CD8-positive, alpha-beta memory T cell (primary cell): ENCODE measurements at regions not wholly inside any gene's neighbourhood (a gene's known extent, or its start where the extent isn't known, plus 50 kb on each side); places are given as distances from the start of the nearest gene placed in this dataset.

Experiments
- CTCF ChIA-PET: fragments of 350-600 bp; sonication (Branson Sonifier 250); formaldehyde crosslinking; loops from one replicate; lab custom pipeline; 2021; ENCODE audit warnings: antibody characterized with exemption; lab: Charles Lee
- POLR2A ChIA-PET: fragments of 350-600 bp; sonication (Branson Sonifier 250); formaldehyde crosslinking; loops from one replicate; lab custom pipeline; 2021; ENCODE audit warnings: antibody characterized with exemption; lab: Charles Lee
- DNase-seq, 5 donors: peaks; one replicate each; pipeline versions ENCODE4 v3.0.0 to v3.0.0-alpha.2; 2020 to 2022; ENCODE audit warnings: mixed read lengths in 1 of 5
- H3K27ac ChIP-seq: one replicate; pipeline ENCODE4 v1.7.0; 2013; ENCODE audit warnings: low read depth, mild to moderate bottlenecking, low read length, moderate library complexity
- H3K27me3 ChIP-seq: 2 replicates; pipeline ENCODE4 v1.7.0; 2013; ENCODE audit warnings: low read length, mild to moderate bottlenecking; ENCODE audit not compliant: insufficient read depth, poor library complexity, severe bottlenecking
- H3K36me3 ChIP-seq: 2 replicates; pipeline ENCODE4 v1.7.0; 2013; ENCODE audit warnings: mild to moderate bottlenecking, low read length, moderate library complexity; ENCODE audit not compliant: insufficient read depth
- H3K4me1 ChIP-seq: 2 replicates; pipeline ENCODE4 v1.7.0; 2013; ENCODE audit warnings: mild to moderate bottlenecking, low read length, moderate library complexity; ENCODE audit not compliant: insufficient read depth
- H3K4me3 ChIP-seq: 2 replicates; pipeline ENCODE4 v1.7.0; 2013; ENCODE audit warnings: mild to moderate bottlenecking, low read length
- H3K9me3 ChIP-seq: 2 replicates; pipeline ENCODE4 v1.7.0; 2013; ENCODE audit warnings: mild to moderate bottlenecking, low read length
- H3K27ac Mint-ChIP-seq, 8 donors: one replicate each; pipeline ENCODE4 v1.8.0; 2020 to 2021; ENCODE audit warnings: mixed read lengths in 8 of 8, mild to moderate bottlenecking in 6 of 8, inconsistent platforms in 3 of 8, moderate library complexity in 3 of 8
- H3K27me3 Mint-ChIP-seq, 2 donors: one replicate each; pipeline ENCODE4 v1.8.0; 2020 to 2021; ENCODE audit warnings: mixed read lengths in 2 of 2, mild to moderate bottlenecking in 1 of 2, moderate library complexity in 1 of 2
- H3K36me3 Mint-ChIP-seq, 3 donors: one replicate each; pipeline ENCODE4 v1.8.0; 2020 to 2021; ENCODE audit warnings: mixed read lengths in 3 of 3, inconsistent platforms in 1 of 3, mild to moderate bottlenecking in 1 of 3
- H3K4me1 Mint-ChIP-seq, 3 donors: one replicate each; pipeline ENCODE4 v1.8.0; 2020 to 2021; ENCODE audit warnings: mixed read lengths in 3 of 3, inconsistent platforms in 1 of 3, mild to moderate bottlenecking in 1 of 3
- H3K4me3 Mint-ChIP-seq, 7 donors: one replicate each; pipeline ENCODE4 v1.8.0; 2020 to 2021; ENCODE audit warnings: mixed read lengths in 7 of 7, mild to moderate bottlenecking in 6 of 7, moderate library complexity in 4 of 7, inconsistent platforms in 2 of 7
- H3K9me3 Mint-ChIP-seq, 5 donors: one replicate each; pipeline ENCODE4 v1.8.0; 2020 to 2022; ENCODE audit warnings: mixed read lengths in 5 of 5, mild to moderate bottlenecking in 3 of 5, moderate library complexity in 2 of 5, inconsistent platforms in 1 of 5

DNA sequence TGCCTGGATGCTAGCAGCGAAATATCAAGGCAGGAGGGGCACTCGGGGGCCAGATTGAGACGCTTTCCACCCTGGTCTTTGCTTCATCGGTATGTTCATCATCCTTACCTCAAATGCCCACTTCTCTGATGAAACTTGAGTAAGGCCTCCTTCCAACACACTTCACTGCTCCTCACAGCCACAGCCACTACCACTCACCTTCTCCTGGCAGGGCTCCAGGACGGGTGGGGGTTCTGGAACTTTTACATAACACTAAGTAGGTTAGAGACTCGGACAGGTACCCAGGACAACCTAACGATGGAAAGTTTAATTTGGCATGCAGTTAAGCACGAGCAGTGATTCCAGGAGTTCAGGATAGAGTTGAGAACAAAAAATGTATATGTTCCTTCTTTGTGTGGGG is 73.9 kb upstream of the SPAG17 start:
- DNase-seq = no peak
- Histone ChIP-seq H3K36me3 (no peaks in the 10 kb centered on the region), H3K27ac (no peak overlapping the region), H3K4me3 (no peak overlapping the region), H3K9me3 (no peaks in the 10 kb centered on the region), H3K27me3 (no peaks in the 10 kb centered on the region), H3K4me1 (no peaks in the 10 kb centered on the region)
- peaks cover 0 to 2% of the 10 kb centered on the region in 2 donors for H3K27me3 Mint-ChIP-seq
- H3K4me1 Mint-ChIP-seq = no peaks in the 10 kb centered on the region
- no peak overlapping the region for H3K4me3 Mint-ChIP-seq
- H3K36me3 Mint-ChIP-seq = no peaks in the 10 kb centered on the region
- ChIA-PET POLR2A (no interaction called here), CTCF (no interaction called here)
- H3K27ac Mint-ChIP-seq = no peak overlapping the region
- H3K9me3 Mint-ChIP-seq = peaks cover 0 to 4% (median 0%) of the 10 kb centered on the region in 5 donors

DNA sequence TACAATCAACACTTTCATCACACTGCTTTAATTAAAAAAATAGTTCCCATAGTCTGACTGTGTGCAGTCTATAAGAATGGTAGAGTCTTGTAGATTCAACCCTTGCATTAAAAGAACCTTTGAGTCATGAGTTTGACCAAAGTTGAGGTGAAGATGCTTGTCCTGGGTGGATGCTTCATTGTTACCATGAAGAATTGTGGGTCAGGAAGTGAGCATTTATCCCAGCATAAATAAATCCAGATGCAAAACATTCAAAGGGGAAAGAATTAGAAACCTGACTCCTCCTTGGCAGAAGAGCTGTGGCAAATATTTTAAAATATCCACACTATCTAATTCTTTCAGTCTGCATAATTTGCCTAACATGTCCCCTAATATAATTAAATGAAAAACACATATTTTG is 72.9 kb upstream of the SPAG17 start:
- Mint-ChIP-seq H3K27ac (no peak overlapping the region), H3K27me3 (peaks cover 0 to 2% of the 10 kb centered on the region in 2 donors), H3K9me3 (peaks cover 0 to 4% (median 0%) of the 10 kb centered on the region in 5 donors), H3K36me3 (no peaks in the 10 kb centered on the region), H3K4me1 (no peaks in the 10 kb centered on the region), H3K4me3 (no peak overlapping the region)
- H3K27me3 ChIP-seq = no peaks in the 10 kb centered on the region
- ChIA-PET POLR2A (no interaction called here), CTCF (no interaction called here)
- no peaks in the 10 kb centered on the region for H3K9me3 ChIP-seq
- H3K4me1 ChIP-seq = no peaks in the 10 kb centered on the region
- DNase-seq = no peak
- no peak overlapping the region for H3K27ac ChIP-seq
- no peaks in the 10 kb centered on the region for H3K36me3 ChIP-seq
- no peak overlapping the region for H3K4me3 ChIP-seq

DNA sequence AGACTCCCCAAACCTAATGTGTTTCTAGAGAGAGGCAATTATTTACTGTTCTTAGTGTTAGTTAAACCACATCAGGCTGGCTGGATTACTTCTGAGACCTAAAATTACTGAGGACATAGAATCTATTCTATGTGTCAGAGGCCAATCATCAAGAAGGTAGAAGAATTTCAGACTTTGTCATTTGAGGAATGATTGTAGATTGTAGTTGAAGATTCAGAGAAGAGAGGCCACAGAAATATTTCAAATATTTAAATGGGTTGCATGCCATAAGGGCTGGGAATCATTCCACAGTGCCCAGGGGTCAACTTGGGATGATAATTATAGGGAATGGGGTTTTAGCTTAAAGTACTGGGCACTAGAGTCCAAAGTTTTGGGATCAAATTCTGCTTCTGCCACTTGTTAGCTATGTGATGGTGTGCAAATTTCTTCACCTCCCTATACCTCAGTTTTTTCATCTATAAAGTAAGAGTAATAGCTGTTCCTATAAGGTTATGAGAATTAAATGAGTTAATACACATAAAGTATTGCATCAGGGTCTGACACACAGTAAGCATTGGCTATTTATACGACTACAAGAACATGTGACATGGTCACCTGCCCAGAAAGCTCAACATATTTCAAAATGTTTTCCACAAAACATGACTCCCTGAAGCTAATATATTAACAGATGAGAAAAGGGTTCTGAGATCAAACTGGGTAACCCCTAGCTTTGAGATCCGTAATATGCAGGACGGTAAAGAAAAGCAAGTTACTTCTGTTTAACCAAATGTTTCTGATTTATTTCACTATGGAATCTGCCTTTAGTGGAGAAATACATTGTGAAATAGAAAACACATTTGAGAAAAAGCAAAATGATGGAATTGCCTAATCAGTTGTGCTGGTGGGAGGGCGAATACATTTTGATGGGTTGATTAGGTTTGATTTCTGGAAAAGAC is 69.7 kb upstream of the SPAG17 start:
- no peak overlapping the region for H3K27ac ChIP-seq
- H3K4me3 ChIP-seq = no peak overlapping the region
- no peak for DNase-seq
- Mint-ChIP-seq H3K4me1 (no peaks in the 10 kb centered on the region), H3K27ac (no peak overlapping the region), H3K4me3 (no peak overlapping the region), H3K36me3 (no peaks in the 10 kb centered on the region), H3K9me3 (peaks cover 0 to 4% (median 0%) of the 10 kb centered on the region in 5 donors), H3K27me3 (no peaks in the 10 kb centered on the region)
- no peaks in the 10 kb centered on the region for H3K27me3 ChIP-seq
- H3K36me3 ChIP-seq = no peaks in the 10 kb centered on the region
- H3K4me1 ChIP-seq = no peaks in the 10 kb centered on the region
- ChIA-PET CTCF (no interaction called here), POLR2A (no interaction called here)
- H3K9me3 ChIP-seq = no peaks in the 10 kb centered on the region

DNA sequence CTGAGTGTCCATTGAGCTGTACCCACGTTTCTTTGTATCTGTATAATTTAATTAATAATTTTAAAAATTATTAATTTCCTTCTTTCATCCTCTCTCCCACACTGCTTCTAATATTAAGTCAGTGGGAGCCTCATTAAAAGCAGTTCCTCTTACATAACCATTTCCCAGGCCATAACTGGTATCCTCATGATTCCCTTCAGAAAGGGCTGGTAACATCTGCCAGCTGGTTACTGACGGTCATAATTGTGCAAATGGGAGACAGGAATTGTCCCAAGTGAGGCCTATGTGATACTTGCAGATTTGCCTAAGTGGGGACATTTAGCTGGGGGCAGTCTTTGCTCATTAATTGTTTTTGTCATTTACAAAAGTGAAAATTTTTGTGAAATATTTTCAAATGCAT is 69.0 kb upstream of the SPAG17 start:
- H3K27me3 Mint-ChIP-seq = no peaks in the 10 kb centered on the region
- H3K27me3 ChIP-seq = no peaks in the 10 kb centered on the region
- H3K36me3 ChIP-seq = no peaks in the 10 kb centered on the region
- no peaks in the 10 kb centered on the region for H3K4me1 ChIP-seq
- no peak overlapping the region for H3K4me3 ChIP-seq
- ChIA-PET POLR2A (no interaction called here), CTCF (no interaction called here)
- H3K4me1 Mint-ChIP-seq = no peaks in the 10 kb centered on the region
- peaks cover 0 to 3% (median 0%) of the 10 kb centered on the region in 5 donors for H3K9me3 Mint-ChIP-seq
- no peak overlapping the region for H3K27ac Mint-ChIP-seq
- no peak for DNase-seq
- H3K27ac ChIP-seq = no peak overlapping the region
- H3K4me3 Mint-ChIP-seq = no peak overlapping the region
- H3K9me3 ChIP-seq = no peaks in the 10 kb centered on the region
- no peaks in the 10 kb centered on the region for H3K36me3 Mint-ChIP-seq

DNA sequence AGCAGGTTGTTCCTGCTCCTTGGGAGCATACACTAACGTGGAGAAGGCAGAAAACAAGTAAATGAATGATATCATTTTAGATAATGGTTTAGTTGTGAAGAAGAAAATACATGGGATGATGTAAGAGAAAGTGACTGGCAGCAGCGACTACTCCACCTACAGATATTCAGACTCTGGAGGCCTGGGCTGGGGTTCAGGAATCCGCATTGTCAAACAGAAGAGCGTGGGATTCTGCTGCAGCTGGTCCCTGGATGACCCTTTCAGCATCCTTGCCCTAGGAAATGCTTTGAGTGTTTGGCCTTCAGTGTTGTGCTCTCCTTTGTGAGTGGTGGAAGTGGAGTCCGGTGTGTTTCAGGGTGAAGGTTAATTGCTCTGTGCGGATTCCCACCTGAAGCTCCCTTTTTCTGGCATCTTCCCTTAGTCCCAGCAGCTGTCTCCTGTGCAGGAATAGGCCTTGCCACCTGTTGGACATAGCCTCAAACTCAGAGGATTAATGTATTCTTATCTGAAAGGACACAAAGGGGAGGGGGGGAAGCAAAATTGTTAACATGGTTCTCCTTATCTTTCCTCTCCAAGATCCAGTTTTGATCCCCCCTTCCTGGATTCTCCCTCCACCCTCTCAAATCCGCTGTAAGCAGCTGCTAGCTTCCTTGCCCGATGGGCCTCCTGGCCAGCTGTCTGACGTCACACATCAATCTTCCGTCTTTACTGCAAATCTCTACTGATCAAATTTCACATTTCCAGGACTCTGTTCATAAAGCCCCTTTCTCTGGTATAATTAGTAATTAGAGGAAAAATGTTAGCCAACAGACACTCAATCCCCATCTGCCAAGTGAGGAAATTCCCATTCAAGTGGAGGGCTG is 68.3 kb upstream of the SPAG17 start:
- Mint-ChIP-seq H3K27me3 (no peaks in the 10 kb centered on the region), H3K27ac (no peak overlapping the region), H3K4me1 (no peaks in the 10 kb centered on the region), H3K4me3 (no peak overlapping the region), H3K9me3 (peaks cover 0 to 2% (median 0%) of the 10 kb centered on the region in 5 donors), H3K36me3 (no peaks in the 10 kb centered on the region)
- H3K9me3 ChIP-seq = no peaks in the 10 kb centered on the region
- no peak for DNase-seq
- H3K36me3 ChIP-seq = no peaks in the 10 kb centered on the region
- no peaks in the 10 kb centered on the region for H3K4me1 ChIP-seq
- no peaks in the 10 kb centered on the region for H3K27me3 ChIP-seq
- ChIA-PET CTCF (no interaction called here), POLR2A (no interaction called here)
- no peak overlapping the region for H3K4me3 ChIP-seq
- no peak overlapping the region for H3K27ac ChIP-seq

DNA sequence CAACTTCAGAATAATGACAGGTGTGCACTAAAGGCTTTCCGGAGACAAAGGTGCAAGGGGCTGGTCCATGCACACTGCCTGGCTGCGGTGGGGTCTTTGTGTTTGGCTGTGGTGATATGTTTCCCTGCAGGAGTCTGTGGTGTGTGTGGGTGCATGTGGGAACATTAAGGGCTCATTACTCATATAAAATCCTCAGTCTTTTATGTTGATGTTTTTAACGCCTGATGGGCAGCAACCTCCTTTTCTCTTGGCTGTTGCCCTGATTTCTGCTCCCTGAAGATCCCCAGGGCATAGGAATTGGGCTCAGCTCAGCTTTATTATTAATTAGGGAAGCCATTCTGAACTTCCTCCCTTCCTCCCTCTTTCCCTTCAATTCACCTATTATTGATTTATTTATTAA is 67.6 kb upstream of the SPAG17 start:
- Histone ChIP-seq H3K36me3 (no peaks in the 10 kb centered on the region), H3K27ac (no peak overlapping the region), H3K27me3 (no peaks in the 10 kb centered on the region), H3K9me3 (no peaks in the 10 kb centered on the region), H3K4me1 (no peaks in the 10 kb centered on the region), H3K4me3 (no peak overlapping the region)
- no peak for DNase-seq
- CTCF ChIA-PET = no interaction called here
- H3K9me3 Mint-ChIP-seq = peaks cover 0 to 2% (median 0%) of the 10 kb centered on the region in 5 donors
- no peak overlapping the region for H3K4me3 Mint-ChIP-seq
- POLR2A ChIA-PET = no interaction called here
- no peaks in the 10 kb centered on the region for H3K4me1 Mint-ChIP-seq
- H3K27me3 Mint-ChIP-seq = no peaks in the 10 kb centered on the region
- H3K27ac Mint-ChIP-seq = no peak overlapping the region
- no peaks in the 10 kb centered on the region for H3K36me3 Mint-ChIP-seq

DNA sequence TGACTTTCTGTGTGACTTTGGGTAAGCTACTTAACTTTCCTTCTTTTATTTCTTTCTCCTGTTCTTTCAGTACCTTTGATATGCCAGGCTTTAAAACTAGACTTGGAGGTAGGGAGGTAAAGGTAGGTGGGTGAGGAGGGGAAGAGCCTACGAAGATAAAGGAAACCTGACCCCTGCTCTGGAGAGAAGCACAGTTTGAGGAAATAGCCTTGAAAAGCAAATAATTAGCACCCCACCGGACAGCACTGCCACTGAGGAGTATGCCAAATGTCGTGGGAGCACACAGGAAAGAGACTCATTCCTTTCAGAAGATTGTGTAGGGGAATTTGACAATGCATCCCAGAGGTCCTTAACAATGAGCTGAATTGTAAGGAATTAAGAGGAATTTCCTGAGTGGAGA is 65.2 kb upstream of the SPAG17 start:
- CTCF ChIA-PET = no interaction called here
- H3K4me1 Mint-ChIP-seq = no peaks in the 10 kb centered on the region

DNA sequence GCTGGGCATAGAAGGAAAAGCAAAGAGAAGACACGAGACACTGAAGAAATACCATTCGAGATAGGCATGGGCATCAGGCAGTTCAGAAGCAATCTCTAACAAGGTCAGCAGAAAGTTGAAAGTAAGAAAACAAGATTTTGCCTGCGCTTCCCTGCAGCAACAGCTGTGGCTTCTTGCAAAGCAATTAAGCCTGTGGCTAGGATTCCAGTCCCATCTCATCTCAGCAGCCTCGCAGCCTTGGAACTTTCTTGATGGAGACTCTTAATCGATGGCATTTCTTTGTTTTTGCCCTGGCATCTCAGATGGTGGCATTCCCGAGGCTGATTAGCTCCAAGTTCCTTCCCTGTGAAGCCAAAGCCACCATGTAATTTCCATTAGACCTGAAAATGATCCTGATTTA is 64.6 kb upstream of the SPAG17 start:
- Histone ChIP-seq H3K4me3 (no peak overlapping the region), H3K4me1 (no peaks in the 10 kb centered on the region), H3K9me3 (no peaks in the 10 kb centered on the region), H3K36me3 (no peaks in the 10 kb centered on the region), H3K27ac (no peak overlapping the region), H3K27me3 (no peaks in the 10 kb centered on the region)
- Mint-ChIP-seq H3K36me3 (no peaks in the 10 kb centered on the region), H3K27me3 (no peaks in the 10 kb centered on the region), H3K4me1 (no peaks in the 10 kb centered on the region), H3K27ac (no peak overlapping the region), H3K4me3 (no peak overlapping the region), H3K9me3 (peaks cover 0 to 4% (median 0%) of the 10 kb centered on the region in 5 donors)
- no peak for DNase-seq
- ChIA-PET CTCF (no interaction called here), POLR2A (no interaction called here)

More for the DNA sequence above, 65.2 kb upstream of the SPAG17 start:
- Mint-ChIP-seq H3K27me3 (no peaks in the 10 kb centered on the region), H3K27ac (no peak overlapping the region), H3K36me3 (no peaks in the 10 kb centered on the region), H3K4me3 (no peak overlapping the region), H3K9me3 (peaks cover 0 to 2% (median 0%) of the 10 kb centered on the region in 5 donors)
- no peak overlapping the region for H3K27ac ChIP-seq
- no peaks in the 10 kb centered on the region for H3K4me1 ChIP-seq
- no peaks in the 10 kb centered on the region for H3K36me3 ChIP-seq
- H3K9me3 ChIP-seq = no peaks in the 10 kb centered on the region
- POLR2A ChIA-PET = no interaction called here
- no peak for DNase-seq
- no peaks in the 10 kb centered on the region for H3K27me3 ChIP-seq
- no peak overlapping the region for H3K4me3 ChIP-seq
